HEK293 (cell line): ENCODE measurements at regions not wholly inside any gene's neighbourhood (a gene's known extent, or its start where the extent isn't known, plus 50 kb on each side); places are given as distances from the start of the nearest gene placed in this dataset.

Source experiments
- CTCF ChIA-PET: fragments of 350-600 bp; formaldehyde crosslinking; extraction: SDS; loops from one replicate; lab custom pipeline; 2021; ENCODE audit warnings: antibody characterized with exemption; lab: Yijun Ruan, JAX
- POLR2A ChIA-PET: fragments of 300-600 bp; formaldehyde crosslinking; extraction: SDS; loops from one replicate; lab custom pipeline; 2020; ENCODE audit warnings: antibody characterized with exemption, inconsistent platforms; lab: Yijun Ruan, JAX
- H3K27ac ChIP-seq: fragments of 200-500 bp; sonication (Bioruptor generic); 2 replicates; pipeline ENCODE4 v1.5.1; 2014; ENCODE audit warnings: low read depth, low read length, control low read depth, inconsistent platforms; ENCODE audit errors: extremely low read depth
- H3K36me3 ChIP-seq, 2 experiments: fragments of 200-500 bp in 1 of 2; sonication (Bioruptor generic) in 1 of 2; 1 replicate in 1 of 2; 2 replicates in 1 of 2; pipeline ENCODE4 v1.5.1; 2014 to 2017; ENCODE audit warnings: inconsistent platforms in 2 of 2, low read length in 2 of 2; ENCODE audit not compliant: control insufficient read depth in 2 of 2, insufficient read depth in 1 of 2
- H3K4me1 ChIP-seq: fragments of 200-500 bp; sonication (Bioruptor generic); 2 replicates; pipeline ENCODE4 v1.5.1; 2014; ENCODE audit warnings: mild to moderate bottlenecking, low read length, inconsistent platforms; ENCODE audit not compliant: control insufficient read depth, insufficient read depth
- H3K4me3 ChIP-seq: 2 replicates; pipeline ENCODE4 v1.5.1; 2011; ENCODE audit warnings: low read depth, mild to moderate bottlenecking, control low read depth, low read length, moderate library complexity
- H3K9me3 ChIP-seq: fragments of 200-500 bp; sonication (Bioruptor generic); 2 replicates; pipeline ENCODE4 v1.5.1; 2014; ENCODE audit warnings: low read depth, low read length, inconsistent platforms; ENCODE audit not compliant: control insufficient read depth, insufficient read depth
- GFI1B ChIP-seq: fragments of 450-650 bp; formaldehyde crosslinking; IDR thresholded peaks from 2 replicates; pipeline ENCODE4 v1.5.1; 2016; ENCODE audit warnings: missing biosample characterization, missing genetic modification characterization
- HOXC10 ChIP-seq: sonication (generic); formaldehyde crosslinking; IDR thresholded peaks from 2 replicates; pipeline ENCODE4 v1.8.1; 2023; ENCODE audit warnings: mild to moderate bottlenecking, missing genetic modification reagents
- KLF16 ChIP-seq: fragments of 450-650 bp; formaldehyde crosslinking; IDR thresholded peaks from 2 replicates; pipeline ENCODE4 v1.5.1; 2017; ENCODE audit warnings: missing biosample characterization, missing genetic modification characterization
- PRDM1 ChIP-seq: fragments of 450-650 bp; formaldehyde crosslinking; IDR thresholded peaks from 2 replicates; pipeline ENCODE4; 2016; ENCODE audit warnings: missing biosample characterization, missing genetic modification characterization
- REPIN1 ChIP-seq: fragments of 450-650 bp; formaldehyde crosslinking; IDR thresholded peaks from 2 replicates; pipeline ENCODE4 v1.5.1; 2017; ENCODE audit warnings: missing biosample characterization, missing genetic modification characterization, low read depth
- ZBTB1 ChIP-seq: fragments of 450-650 bp; formaldehyde crosslinking; IDR thresholded peaks from 2 replicates; pipeline ENCODE4 v1.5.1; 2016; ENCODE audit warnings: missing biosample characterization, missing genetic modification characterization
- ZBTB49 ChIP-seq: fragments of 450-650 bp; formaldehyde crosslinking; IDR thresholded peaks from 2 replicates; pipeline ENCODE4 v1.5.1; 2016; ENCODE audit warnings: missing biosample characterization, missing genetic modification characterization, low read depth
- ZNF175 ChIP-seq: fragments of 450-650 bp; formaldehyde crosslinking; IDR thresholded peaks from 2 replicates; pipeline ENCODE4 v1.5.1; 2016; ENCODE audit warnings: missing biosample characterization, missing genetic modification characterization
- ZNF18 ChIP-seq: fragments of 450-650 bp; formaldehyde crosslinking; IDR thresholded peaks from 2 replicates; pipeline ENCODE4 v1.5.1; 2016; ENCODE audit warnings: missing biosample characterization, missing genetic modification characterization
- ZNF2 ChIP-seq: fragments of 450-650 bp; formaldehyde crosslinking; IDR thresholded peaks from 2 replicates; pipeline ENCODE4 v1.5.1; 2016; ENCODE audit warnings: missing biosample characterization, missing genetic modification characterization
- ZNF214 ChIP-seq: fragments of 450-650 bp; formaldehyde crosslinking; IDR thresholded peaks from 2 replicates; pipeline ENCODE4 v1.5.1; 2017; ENCODE audit warnings: missing biosample characterization, mild to moderate bottlenecking, missing genetic modification characterization, borderline replicate concordance
- ZNF24 ChIP-seq: fragments of 450-650 bp; formaldehyde crosslinking; IDR thresholded peaks from 2 replicates; pipeline ENCODE4 v1.5.1; 2016; ENCODE audit warnings: missing biosample characterization, missing genetic modification characterization
- ZNF335 ChIP-seq: fragments of 450-650 bp; formaldehyde crosslinking; conservative IDR thresholded peaks from 2 replicates; pipeline ENCODE4 v1.5.1; 2016; ENCODE audit warnings: missing biosample characterization, missing genetic modification characterization
- ZNF354C ChIP-seq: fragments of 450-650 bp; formaldehyde crosslinking; IDR thresholded peaks from 2 replicates; pipeline ENCODE4 v1.5.1; 2016; ENCODE audit warnings: missing biosample characterization, missing genetic modification characterization, low read depth, borderline replicate concordance
- ZNF398 ChIP-seq: fragments of 450-650 bp; formaldehyde crosslinking; IDR thresholded peaks from 2 replicates; pipeline ENCODE4 v1.5.1; 2017; ENCODE audit warnings: missing biosample characterization, missing genetic modification characterization
- ZNF433 ChIP-seq: fragments of 450-650 bp; formaldehyde crosslinking; IDR thresholded peaks from 2 replicates; pipeline ENCODE4 v1.5.1; 2016; ENCODE audit warnings: missing biosample characterization, missing genetic modification characterization, low read depth
- ZNF513 ChIP-seq: fragments of 450-650 bp; IDR thresholded peaks from 2 replicates; pipeline ENCODE4 v1.5.1; 2018; ENCODE audit warnings: missing biosample characterization, missing genetic modification characterization
- ZNF560 ChIP-seq: fragments of 450-650 bp; formaldehyde crosslinking; IDR thresholded peaks from 2 replicates; pipeline ENCODE4 v1.5.1; 2017; ENCODE audit warnings: missing biosample characterization, missing genetic modification characterization, borderline replicate concordance
- ZNF580 ChIP-seq: fragments of 450-650 bp; formaldehyde crosslinking; IDR thresholded peaks from 2 replicates; pipeline ENCODE4 v1.5.1; 2016; ENCODE audit warnings: missing biosample characterization, missing genetic modification characterization
- ZNF610 ChIP-seq: fragments of 450-650 bp; formaldehyde crosslinking; IDR thresholded peaks from 2 replicates; pipeline ENCODE4 v1.5.1; 2016; ENCODE audit warnings: missing biosample characterization, missing genetic modification characterization, borderline replicate concordance
- ZNF621 ChIP-seq: fragments of 450-650 bp; formaldehyde crosslinking; IDR thresholded peaks from 2 replicates; pipeline ENCODE4 v1.5.1; 2017; ENCODE audit warnings: missing biosample characterization, missing genetic modification characterization
- ZNF768 ChIP-seq: fragments of 450-650 bp; formaldehyde crosslinking; IDR thresholded peaks from 2 replicates; pipeline ENCODE4 v1.5.1; 2018; ENCODE audit warnings: missing biosample characterization, mild to moderate bottlenecking, missing genetic modification characterization

- POLR2A ChIA-PET, result no interaction called here
- no peak overlapping the region for H3K4me3 ChIP-seq
- H3K9me3 ChIP-seq, result no peaks in the 10 kb centered on the region; the same call in 1 of the 2 replicates
- H3K36me3 ChIP-seq, result no peaks in the 10 kb centered on the region
- no peak for TF ChIP-seq ZNF433
- TF ChIP-seq KLF16, result no peak
- no peak for TF ChIP-seq ZNF513 (tag by site-specific recombination)
- no peak for TF ChIP-seq ZNF18 (tag by site-specific recombination)
- no peak for TF ChIP-seq PRDM1 (tag by site-specific recombination)
- TF ChIP-seq ZNF580, result no peak
- no peak for TF ChIP-seq ZBTB1 (tag by site-specific recombination)
- no peak for TF ChIP-seq ZNF610 (tag by site-specific recombination)
- no peak for TF ChIP-seq ZNF2 (tag by site-specific recombination)
- TF ChIP-seq ZNF335 (tag by site-specific recombination), result no peak
- TF ChIP-seq ZNF560 (tag by site-specific recombination), result no peak
- no peak for TF ChIP-seq ZNF354C (tag by site-specific recombination)
- TF ChIP-seq ZNF24 (tag by site-specific recombination), result no peak
- no peak for TF ChIP-seq ZNF398 (tag by site-specific recombination)
- CTCF ChIA-PET, result interaction anchor here (0.6 to 1.0 kb wide), 4 partner anchors 19 to 339 kb away, joined by 3 to 5 read pairs (median 4); no protein-coding TSS in a partner anchor
- H3K4me1 ChIP-seq, result no peaks in the 10 kb centered on the region
- H3K27ac ChIP-seq, result no peak overlapping the region
Observed at GRCh38 chr10:9681655-9682054, 1336.0 kb upstream of the CELF2 start.

GRCh38 chr10:9682802-9683201, 1334.9 kb upstream of the CELF2 start:
- TF ChIP-seq ZNF18 (tag by site-specific recombination) (no peak), GFI1B (tag by site-specific recombination) (no peak), REPIN1 (tag by site-specific recombination) (no peak), ZBTB49 (tag by site-specific recombination) (no peak), ZNF175 (no peak), HOXC10 (CRISPR knock-in tag) (no peak), ZNF580 (no peak), ZNF610 (tag by site-specific recombination) (no peak), ZNF214 (tag by site-specific recombination) (no peak), ZNF621 (tag by site-specific recombination) (no peak), ZNF768 (tag by site-specific recombination) (no peak)
- Histone ChIP-seq H3K9me3 (no peaks in the 10 kb centered on the region; the same call in 1 of the 2 replicates), H3K4me1 (no peaks in the 10 kb centered on the region), H3K27ac (no peak overlapping the region), H3K4me3 (no peak overlapping the region), H3K36me3 (no peaks in the 10 kb centered on the region)
- ChIA-PET CTCF (interaction anchor here (1.0 kb wide), 1 partner anchor 340 kb away, joined by 4 read pairs; no protein-coding TSS in a partner anchor), POLR2A (no interaction called here)
